ENCODE measurements at regions not wholly inside any gene's neighbourhood (a gene's known extent, or its start where the extent isn't known, plus 50 kb on each side); places are given as distances from the start of the nearest gene placed in this dataset.

- TF ChIP-seq, protein P1, sequence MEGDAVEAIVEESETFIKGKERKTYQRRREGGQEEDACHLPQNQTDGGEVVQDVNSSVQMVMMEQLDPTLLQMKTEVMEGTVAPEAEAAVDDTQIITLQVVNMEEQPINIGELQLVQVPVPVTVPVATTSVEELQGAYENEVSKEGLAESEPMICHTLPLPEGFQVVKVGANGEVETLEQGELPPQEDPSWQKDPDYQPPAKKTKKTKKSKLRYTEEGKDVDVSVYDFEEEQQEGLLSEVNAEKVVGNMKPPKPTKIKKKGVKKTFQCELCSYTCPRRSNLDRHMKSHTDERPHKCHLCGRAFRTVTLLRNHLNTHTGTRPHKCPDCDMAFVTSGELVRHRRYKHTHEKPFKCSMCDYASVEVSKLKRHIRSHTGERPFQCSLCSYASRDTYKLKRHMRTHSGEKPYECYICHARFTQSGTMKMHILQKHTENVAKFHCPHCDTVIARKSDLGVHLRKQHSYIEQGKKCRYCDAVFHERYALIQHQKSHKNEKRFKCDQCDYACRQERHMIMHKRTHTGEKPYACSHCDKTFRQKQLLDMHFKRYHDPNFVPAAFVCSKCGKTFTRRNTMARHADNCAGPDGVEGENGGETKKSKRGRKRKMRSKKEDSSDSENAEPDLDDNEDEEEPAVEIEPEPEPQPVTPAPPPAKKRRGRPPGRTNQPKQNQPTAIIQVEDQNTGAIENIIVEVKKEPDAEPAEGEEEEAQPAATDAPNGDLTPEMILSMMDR (IDR thresholded peaks at IDR 0.05; ENCODE audit: poor library complexity) = no peak
- no peak for TF ChIP-seq EZH2 (IDR thresholded peaks at IDR 0.05; ENCODE audit: borderline replicate concordance)
- no peak for TF ChIP-seq EZH2phosphoT487 (IDR thresholded peaks at IDR 0.05; ENCODE audit: low read depth, severe bottlenecking, unreplicated experiment)
These were observed 193.1 kb downstream of the SMAD2 start for GRCh38 chr18:47737198-47737830.

Data from hepatocyte (in vitro differentiated cells).